ENCODE measurements at regions not wholly inside any gene's neighbourhood (a gene's known extent, or its start where the extent isn't known, plus 50 kb on each side); places are given as distances from the start of the nearest gene placed in this dataset.

DNA sequence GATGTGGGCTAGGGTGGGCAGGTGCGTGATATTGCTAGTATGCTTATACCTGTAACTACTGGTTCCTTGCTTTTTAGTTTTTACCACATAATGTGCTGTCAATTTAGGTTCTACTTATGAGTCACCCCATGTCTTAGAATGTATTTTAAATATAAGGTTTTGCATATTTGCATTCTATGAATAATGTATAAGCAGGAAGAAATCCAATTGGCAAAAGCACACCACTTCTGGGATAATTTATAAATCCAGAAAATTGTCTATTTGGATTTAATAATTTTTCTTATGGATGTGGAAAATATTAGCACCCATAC lies 421.6 kb downstream of the PCDH7 start:
- TF ChIP-seq, protein P1, sequence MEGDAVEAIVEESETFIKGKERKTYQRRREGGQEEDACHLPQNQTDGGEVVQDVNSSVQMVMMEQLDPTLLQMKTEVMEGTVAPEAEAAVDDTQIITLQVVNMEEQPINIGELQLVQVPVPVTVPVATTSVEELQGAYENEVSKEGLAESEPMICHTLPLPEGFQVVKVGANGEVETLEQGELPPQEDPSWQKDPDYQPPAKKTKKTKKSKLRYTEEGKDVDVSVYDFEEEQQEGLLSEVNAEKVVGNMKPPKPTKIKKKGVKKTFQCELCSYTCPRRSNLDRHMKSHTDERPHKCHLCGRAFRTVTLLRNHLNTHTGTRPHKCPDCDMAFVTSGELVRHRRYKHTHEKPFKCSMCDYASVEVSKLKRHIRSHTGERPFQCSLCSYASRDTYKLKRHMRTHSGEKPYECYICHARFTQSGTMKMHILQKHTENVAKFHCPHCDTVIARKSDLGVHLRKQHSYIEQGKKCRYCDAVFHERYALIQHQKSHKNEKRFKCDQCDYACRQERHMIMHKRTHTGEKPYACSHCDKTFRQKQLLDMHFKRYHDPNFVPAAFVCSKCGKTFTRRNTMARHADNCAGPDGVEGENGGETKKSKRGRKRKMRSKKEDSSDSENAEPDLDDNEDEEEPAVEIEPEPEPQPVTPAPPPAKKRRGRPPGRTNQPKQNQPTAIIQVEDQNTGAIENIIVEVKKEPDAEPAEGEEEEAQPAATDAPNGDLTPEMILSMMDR (IDR thresholded peaks at IDR 0.05): no peak
- TF ChIP-seq ZFX (IDR thresholded peaks at IDR 0.05; ENCODE audit: borderline replicate concordance): no peak

Measured in 22Rv1 (cell line).